ENCODE measurements at regions not wholly inside any gene's neighbourhood (a gene's known extent, or its start where the extent isn't known, plus 50 kb on each side); places are given as distances from the start of the nearest gene placed in this dataset.
"Not testable (repeated sequence)": the region's sequence is repeated elsewhere in the genome, so short reads cannot be mapped to it uniquely, and the experiment has no call there.

DNA sequence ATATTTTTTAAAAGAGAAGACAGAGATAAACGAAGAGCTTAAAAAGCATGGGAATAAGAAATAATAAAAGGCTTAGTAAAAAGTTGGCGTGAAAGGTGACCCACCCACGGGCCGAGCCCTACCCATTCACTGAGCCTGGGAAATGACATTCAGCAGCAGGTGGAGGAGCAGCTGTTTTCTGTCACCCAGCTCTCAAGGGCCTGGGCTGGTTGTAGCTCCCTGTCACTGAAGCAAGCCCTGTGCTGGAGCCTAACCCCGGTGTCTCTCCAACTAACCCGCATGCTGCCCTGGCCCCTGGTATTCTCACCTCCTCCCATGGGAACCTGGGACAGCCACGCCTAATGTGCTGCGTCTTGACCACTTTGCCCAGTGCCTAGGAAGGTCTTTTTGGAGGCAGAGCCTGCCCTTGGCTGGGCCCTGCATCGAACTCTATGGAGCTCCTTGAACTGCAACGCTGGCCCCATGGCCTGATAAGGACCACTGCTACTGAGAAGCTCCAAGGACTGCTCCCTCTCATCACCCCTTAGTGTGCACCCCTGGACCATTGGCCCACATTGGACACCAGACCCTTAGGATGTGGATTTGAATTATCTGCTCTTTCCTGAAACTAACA, 68.8 kb upstream of the IYD start:
- DNase-seq (ENCODE audit: low read depth) = peak; percentile 65

DNA sequence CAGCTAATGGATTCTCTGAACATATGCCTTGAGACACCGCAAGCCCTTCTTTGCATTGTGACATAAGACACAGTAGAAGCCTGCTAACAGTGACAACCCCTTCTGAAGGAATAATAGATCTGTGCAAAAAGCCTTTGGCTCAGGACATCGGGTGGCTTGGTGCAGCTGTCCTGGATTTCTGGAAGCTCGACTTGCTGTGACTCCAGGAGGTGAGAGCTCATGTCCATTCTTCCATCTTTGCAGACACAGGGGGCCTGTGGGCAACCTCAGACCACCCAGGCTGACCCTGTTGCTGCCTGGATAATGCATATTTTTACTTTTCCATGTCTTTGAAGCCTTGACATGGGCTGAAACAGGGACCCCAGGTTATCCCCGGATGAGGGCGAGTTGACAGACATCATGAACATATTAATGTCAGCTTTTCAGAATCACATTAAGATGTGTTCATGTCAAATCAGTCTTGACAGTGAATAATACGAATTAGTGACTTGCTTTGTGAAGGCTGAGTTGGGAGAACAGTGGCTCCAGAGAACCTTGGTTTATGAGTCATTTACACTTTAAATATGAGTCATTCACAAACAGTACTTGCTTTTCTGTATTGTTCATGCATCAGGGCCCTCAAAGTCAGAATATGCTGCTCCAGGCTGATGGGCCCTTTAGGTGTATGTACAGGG, 66.8 kb upstream of the IYD start:
- DNase-seq (ENCODE audit: low read depth) = no peak

- DNase-seq (ENCODE audit: low read depth) = no peak
Measured at GRCh38 chr6:150302520-150303176, 66.2 kb upstream of the IYD start.

DNA sequence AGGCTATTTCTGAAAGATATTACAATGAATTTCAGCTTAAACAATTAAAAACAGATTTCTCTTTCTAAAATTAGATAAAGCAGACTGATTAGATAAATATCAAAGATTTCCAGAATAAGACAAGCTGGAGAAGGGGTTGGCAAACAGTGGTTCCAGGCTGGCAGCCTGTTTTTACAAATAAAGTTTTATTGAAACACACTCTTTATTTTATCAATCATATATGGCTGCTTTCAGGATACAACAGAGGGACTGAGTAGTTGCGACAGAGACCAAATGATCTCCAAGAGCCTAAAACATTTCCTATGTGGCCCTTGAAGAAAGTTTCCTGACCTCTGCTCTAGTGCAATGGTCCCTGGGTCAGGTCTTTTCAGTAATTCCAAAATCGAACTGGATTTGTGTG, 65.6 kb upstream of the IYD start:
- DNase-seq (ENCODE audit: low read depth) = no peak

- no peak for DNase-seq (ENCODE audit: low read depth)
Measured at GRCh38 chr6:150304429-150304828, 64.4 kb upstream of the IYD start.

GRCh38 chr6:150306290-150306689, 62.5 kb upstream of the IYD start:
- DNase-seq (ENCODE audit: low read depth) = no peak

GRCh38 chr6:150307520-150307919, 61.3 kb upstream of the IYD start:
- no peak for DNase-seq (ENCODE audit: low read depth)

GRCh38 chr6:150308812-150309645, 59.8 kb upstream of the IYD start:
- DNase-seq (ENCODE audit: low read depth) = no peak

- no peak for DNase-seq (ENCODE audit: low read depth)
Measured at GRCh38 chr6:150310539-150310938, 58.3 kb upstream of the IYD start.

DNA sequence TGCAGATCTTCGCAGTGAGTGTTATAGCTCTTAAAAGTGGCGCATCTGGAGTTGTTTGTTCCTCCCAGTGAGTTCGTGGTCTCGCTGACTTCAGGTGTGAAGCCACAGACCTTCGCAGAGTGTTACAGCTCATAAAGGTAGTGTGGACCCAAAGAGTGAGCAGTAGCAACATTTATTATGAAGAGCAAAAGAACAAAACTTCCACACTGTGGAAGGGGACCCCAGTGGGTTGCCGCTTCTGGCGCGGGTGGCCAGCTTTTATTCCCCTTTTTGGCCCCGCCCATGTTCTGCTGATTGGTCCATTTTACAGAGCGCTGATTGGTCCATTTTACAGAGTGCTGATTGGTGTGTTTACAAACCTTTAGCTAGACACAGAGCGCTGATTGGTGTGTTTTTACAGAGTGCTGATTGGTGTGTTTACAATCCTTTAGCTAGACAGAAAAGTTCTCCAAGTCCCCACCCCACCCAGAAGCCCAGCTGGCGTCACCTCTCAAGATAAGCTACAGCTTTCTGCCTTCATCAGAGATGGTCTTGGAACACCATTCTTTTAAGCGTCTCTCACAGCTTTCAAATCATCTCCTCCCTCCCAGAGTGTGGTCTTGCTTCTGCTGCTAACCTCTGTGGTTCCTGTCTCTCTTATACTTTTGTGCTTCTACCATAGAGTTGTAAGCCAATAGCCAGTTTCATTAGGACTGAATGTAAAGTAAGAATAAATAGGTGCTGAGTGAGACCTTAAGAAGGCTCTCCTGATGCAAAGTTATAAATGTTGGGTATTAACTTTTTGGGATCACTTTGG, 57.5 kb upstream of the IYD start:
- not testable (repeated sequence) for DNase-seq (ENCODE audit: low read depth)

DNA sequence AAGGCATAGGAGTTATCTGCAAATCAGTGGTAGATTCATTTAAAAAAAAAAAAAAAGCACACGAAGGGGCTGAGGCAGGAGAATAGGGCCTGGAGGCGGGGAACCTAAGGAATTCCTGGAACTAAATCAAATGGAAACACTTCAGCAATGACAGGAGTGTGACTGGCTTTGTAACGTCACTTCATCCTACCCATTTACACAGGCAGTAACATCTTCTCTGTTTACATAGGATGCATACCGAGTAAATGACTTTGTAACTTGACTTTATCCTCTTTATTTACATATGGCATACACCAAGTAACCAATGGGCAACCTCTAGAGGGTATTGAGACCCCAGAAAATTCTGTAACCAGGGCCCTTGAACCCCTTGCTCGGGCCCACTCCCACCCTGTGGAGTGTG, 56.4 kb upstream of the IYD start:
- no peak for DNase-seq (ENCODE audit: low read depth)

GRCh38 chr6:150312844-150313584, 55.8 kb upstream of the IYD start:
- no peak for DNase-seq (ENCODE audit: low read depth)

DNA sequence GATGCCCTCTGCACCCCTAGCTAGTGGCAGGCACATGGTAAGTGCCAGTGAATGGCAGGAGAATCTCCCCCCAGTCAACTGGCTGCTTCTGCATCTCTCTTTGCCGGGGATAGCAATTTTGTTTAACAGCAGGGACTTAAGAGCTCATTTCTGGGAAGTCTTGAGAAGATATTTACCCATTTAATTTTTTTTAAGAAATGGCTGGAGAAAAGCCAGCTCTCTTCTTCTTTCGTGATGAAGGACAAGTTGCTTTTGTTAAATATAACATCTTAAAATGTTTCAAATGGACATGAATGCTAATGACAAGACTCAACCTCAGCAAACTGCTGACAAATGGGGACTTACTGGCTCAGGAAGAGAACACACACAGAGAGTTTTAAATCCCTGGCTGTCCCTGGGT, 55.0 kb upstream of the IYD start:
- DNase-seq (ENCODE audit: low read depth) = no peak

DNA sequence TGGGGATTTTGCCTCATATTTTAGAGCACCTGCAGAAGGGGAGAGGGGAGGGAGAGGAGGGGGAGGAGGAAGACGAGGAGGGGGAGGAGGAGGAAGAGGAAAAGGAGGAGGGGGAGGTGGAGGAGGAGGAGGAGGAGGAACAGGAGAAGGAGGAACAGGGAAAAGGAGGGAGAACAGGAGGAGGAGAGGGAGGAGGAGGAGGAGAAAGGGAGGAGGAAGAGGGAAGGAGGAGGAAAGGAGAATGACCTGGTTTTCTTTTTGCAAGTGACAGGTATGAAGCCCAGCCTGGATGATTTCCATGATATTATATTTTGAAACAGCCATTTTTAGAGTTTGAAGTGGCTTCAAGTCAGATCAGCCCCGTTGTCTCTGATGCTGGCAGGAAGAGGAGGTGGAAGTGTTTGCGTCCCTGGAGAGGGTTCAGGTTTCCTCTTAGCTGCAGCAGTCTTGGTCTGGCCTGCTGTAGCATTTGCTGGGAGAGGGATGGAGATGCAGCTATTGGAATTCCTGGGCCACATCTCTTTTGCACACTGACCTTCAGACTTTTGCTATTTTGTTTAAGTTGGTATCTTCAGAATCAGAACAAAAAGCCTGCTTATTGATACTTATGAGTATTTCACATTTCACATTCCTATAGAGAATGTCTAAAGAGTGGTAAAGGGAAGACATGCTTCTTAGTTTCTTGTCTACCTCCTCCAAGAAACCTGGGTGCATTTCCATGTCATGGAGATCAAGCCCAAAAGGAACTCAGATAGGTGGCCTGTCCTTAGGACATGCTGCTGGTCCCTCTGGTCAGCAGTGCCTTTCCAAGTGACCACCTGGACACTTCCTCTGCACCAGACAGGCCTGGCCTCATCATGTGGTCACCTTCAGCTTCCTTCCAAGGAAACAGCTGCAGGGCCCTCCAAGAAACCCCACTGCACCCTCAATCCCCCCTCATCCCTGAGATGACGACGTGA, 54.3 kb upstream of the IYD start:
- DNase-seq (ENCODE audit: low read depth) = no peak

DNA sequence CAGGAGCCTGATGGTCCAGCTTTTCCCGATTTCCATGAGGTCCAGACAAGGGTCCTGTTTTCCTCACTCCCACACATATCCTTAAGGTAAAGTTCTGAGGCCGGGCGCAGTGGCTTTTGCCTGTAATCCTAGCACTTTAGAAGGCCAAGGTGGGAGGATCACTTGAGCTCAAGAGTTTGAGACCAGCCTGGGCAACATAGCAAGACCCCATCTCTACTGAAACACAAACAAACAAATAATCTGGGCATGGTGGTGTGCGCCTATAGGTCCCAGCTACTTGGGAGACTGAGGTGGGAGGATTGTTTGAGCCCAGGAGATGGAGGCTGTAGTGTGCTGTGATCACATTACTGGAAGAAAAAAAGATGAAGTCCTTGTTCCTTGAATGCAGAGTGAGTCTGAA, 53.2 kb upstream of the IYD start:
- no peak for DNase-seq (ENCODE audit: low read depth)

DNA sequence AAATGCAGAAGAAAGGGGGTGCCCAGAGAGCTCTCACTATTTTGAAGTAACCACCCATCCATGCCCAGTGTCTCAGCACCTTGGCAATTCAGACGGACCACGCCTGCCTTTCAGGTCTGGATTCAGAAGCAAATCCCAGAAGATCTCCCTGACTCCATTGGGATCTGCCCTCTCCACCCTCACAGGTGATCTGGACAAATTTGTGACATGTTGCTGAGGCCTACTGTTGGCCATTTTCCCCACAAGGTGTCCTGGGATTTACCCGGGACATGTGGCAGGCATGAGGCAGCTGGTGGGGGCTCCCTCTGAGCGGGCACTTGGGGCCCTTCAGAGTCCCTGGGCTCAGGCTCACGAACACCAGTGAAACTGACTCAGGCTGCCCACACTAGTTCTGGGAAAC, 51.9 kb upstream of the IYD start:
- no peak for DNase-seq (ENCODE audit: low read depth)

Data from myocyte (in vitro differentiated cells).